GM13977 (cell line): ENCODE measurements at regions not wholly inside any gene's neighbourhood (a gene's known extent, or its start where the extent isn't known, plus 50 kb on each side); places are given as distances from the start of the nearest gene placed in this dataset.

ENCODE experiments used
- DNase-seq: peaks from one replicate; pipeline ENCODE4 v3.0.0; 2012; ENCODE audit warnings: low spot score
- CTCF ChIP-seq: IDR thresholded peaks from 2 replicates; pipeline ENCODE4 v1.5.1; 2012; ENCODE audit warnings: mild to moderate bottlenecking, control low read depth; ENCODE audit not compliant: insufficient read depth; ENCODE audit errors: extremely low read depth, missing control alignments
- in situ Hi-C: fragments of 300-500 bp; cut with MboI; formaldehyde crosslinking; loops from one replicate; pipeline ENCODE4 v1.12.0; 2022; ENCODE audit warnings: low sequenced_read_pairs, low pct_unique_long_range_greater_than_20kb, mixed read lengths, inconsistent platforms; ENCODE audit not compliant: unreplicated experiment

- no peak for DNase-seq
- in situ Hi-C loops: no loop called here
- no peak for TF ChIP-seq CTCF
These were observed 72.4 kb upstream of the RAP2B start for GRCh38 chr3:153089620-153090019.

DNA sequence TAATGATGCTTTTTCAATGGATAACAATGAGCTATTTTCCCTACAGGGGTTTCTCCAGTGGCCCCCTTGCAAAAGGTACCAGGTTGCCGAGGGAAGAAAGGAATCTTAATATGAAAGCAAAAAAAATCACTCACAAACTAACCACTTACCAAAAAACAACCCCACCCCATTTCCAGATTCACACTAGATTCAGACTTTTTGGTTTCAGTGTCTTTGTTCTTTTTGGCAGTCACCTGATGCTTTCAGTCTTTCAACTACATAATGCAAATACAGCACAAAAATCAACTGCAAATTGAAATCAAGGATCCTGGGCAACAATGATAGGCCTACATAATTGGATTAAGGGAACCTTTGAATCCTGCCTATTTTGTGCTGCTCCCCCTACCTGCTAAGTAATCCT is 71.1 kb upstream of the RAP2B start:
- TF ChIP-seq CTCF: no peak
- in situ Hi-C loops: no loop called here
- DNase-seq: no peak

DNA sequence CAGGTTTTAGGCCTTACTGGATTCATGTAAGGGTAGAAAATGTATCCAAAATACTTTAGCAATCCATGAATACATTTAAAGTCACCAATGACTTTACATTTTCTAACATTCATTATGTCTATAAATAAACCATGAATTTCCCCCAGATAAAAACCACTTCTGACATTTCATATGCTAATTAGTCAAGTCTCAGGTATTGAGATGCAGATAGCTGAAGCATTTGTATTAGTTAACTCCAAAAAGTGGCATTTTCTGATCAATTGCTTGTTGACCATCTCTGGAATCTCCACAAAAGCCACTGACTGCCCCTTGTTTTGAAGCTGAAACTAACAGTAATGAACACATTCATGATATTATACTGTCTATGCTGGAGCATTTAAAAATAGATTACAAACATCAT is 68.4 kb upstream of the RAP2B start:
- no peak for TF ChIP-seq CTCF
- DNase-seq: no peak
- in situ Hi-C loops: no loop called here

DNA sequence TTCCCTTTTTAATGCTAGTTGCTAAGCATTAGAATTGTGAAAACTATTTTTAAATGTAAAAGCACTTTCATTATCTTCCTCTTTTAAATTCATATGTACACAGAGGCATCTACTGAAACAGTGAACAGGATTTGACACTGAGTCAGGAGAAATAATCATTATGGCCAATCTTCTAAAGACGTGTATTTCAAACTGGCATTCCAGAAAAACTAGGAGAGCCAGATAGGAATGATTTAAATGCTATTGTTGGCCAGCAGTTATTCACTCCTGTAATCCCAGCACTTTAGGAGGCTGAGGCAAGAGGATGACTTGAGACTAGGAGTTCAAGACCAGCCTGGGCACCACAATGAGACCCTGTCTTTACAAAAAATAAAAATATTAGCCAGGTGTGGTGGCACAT is 67.6 kb upstream of the RAP2B start:
- TF ChIP-seq CTCF: no peak
- in situ Hi-C loops: no loop called here
- DNase-seq: no peak

DNA sequence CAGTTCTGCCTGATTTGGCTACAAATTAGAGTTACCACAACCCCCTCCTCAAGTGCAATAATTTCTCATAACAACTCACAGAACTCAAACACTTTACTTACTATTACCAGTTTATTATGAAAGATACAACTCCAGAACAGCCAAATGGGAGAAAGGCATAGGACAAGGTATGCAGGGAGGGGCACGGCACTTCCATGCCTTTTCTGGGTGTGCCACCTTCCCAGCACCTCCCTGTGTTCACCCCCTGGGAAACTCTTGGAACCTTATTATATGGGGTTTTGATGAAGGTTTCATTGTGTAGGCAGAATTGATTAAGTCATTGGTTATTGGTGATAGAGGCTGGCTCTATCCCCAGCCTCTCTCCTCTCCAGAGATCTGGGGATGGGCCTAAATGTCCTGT is 66.6 kb upstream of the RAP2B start:
- TF ChIP-seq CTCF: no peak
- no peak for DNase-seq
- in situ Hi-C loops: no loop called here

DNA sequence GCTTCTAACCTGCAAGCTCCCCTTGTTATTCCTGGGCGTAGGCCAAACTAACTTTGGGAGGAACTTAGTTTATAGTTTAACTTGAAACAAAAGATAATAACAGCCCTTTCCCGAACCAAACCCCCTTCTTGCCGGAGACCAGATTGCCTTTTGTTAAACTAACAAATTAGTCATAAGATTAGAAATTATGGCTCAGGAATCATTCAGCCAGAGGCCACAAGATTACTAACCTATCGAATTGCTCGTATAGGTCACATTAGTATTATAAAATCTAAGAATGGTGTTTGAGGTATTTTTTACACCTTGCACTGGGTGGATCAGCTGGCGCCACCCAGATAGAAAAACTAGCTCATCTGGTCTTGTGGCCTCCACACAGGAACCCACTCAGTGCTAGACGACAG is 65.3 kb upstream of the RAP2B start:
- DNase-seq: no peak
- in situ Hi-C loops: no loop called here

More for the DNA sequence above, 65.3 kb upstream of the RAP2B start:
- no peak for TF ChIP-seq CTCF
